GM23338 (cell line): ENCODE measurements at regions not wholly inside any gene's neighbourhood (a gene's known extent, or its start where the extent isn't known, plus 50 kb on each side); places are given as distances from the start of the nearest gene placed in this dataset.

Experiments
- CREB1 ChIP-seq: fragments of 250-450 bp; sonication (Bioruptor Pico); IDR thresholded peaks from 2 replicates; pipeline ENCODE4 v1.5.0; 2020; ENCODE audit warnings: low read depth, mild to moderate bottlenecking, moderate library complexity
- CTCF ChIP-seq, 2 experiments: fragments of 200-600 bp in 1 of 2; sonication (generic) in 1 of 2; conservative IDR thresholded peaks; 2 replicates each; pipeline versions ENCODE4 v1.5.1 to v1.6.1; 2016 to 2017; ENCODE audit warnings: antibody characterized with exemption in 2 of 2, low read depth in 2 of 2, mild to moderate bottlenecking in 2 of 2, moderate library complexity in 1 of 2
- EZH2 ChIP-seq: fragments of 200-600 bp; sonication (generic); IDR thresholded peaks from one replicate; pipeline ENCODE4 v1.8.0; 2017; ENCODE audit warnings: antibody characterized with exemption, mild to moderate bottlenecking, low read depth; ENCODE audit not compliant: unreplicated experiment
- POLR2AphosphoS5 ChIP-seq: IDR thresholded peaks from 2 replicates; pipeline ENCODE4 v1.6.1; 2016; ENCODE audit warnings: antibody characterized with exemption, low read depth

GRCh38 chr4:79211490-79211889 is 114.4 kb downstream of the NAA11 start:
- TF ChIP-seq POLR2AphosphoS5 (no peak), CTCF (conservative IDR thresholded peaks at IDR 0.05; ENCODE audit: low read depth in 2 of 2) (no peak), EZH2 (no peak), CREB1 (CRISPR knock-in tag) (no peak)
